Neural cell (in vitro differentiated cells): ENCODE measurements at regions not wholly inside any gene's neighbourhood (a gene's known extent, or its start where the extent isn't known, plus 50 kb on each side); places are given as distances from the start of the nearest gene placed in this dataset.

ENCODE experiments used
- H2AFZ ChIP-seq: fragments of 200-600, 300-800 bp; sonication (generic), shearing (Covaris generic); 2 replicates; pipeline ENCODE4 v1.6.0; 2014; ENCODE audit warnings: low read depth, mild to moderate bottlenecking, antibody characterized with exemption, low read length, moderate library complexity
- H3F3A ChIP-seq: fragments of 200-600 bp; shearing (Covaris generic); 2 replicates; pipeline ENCODE4 v1.6.1; 2016; ENCODE audit warnings: mild to moderate bottlenecking, moderate library complexity, mixed read lengths, antibody characterized with exemption, low read length; ENCODE audit not compliant: insufficient read depth, poor library complexity, severe bottlenecking
- H3K27ac ChIP-seq: fragments of 200-600, 300-800 bp; sonication (generic), shearing (Covaris generic); 2 replicates; pipeline ENCODE4 v1.5.1; 2014; ENCODE audit warnings: mild to moderate bottlenecking, low read length, moderate library complexity
- H3K27me3 ChIP-seq: fragments of 300-800, 200-600 bp; sonication (generic), shearing (Covaris generic); 2 replicates; pipeline ENCODE4 v1.6.0; 2014; ENCODE audit warnings: mild to moderate bottlenecking, low read depth, low read length, moderate library complexity; ENCODE audit not compliant: insufficient read depth
- H3K36me3 ChIP-seq: fragments of 300-800, 200-600 bp; sonication (generic), shearing (Covaris generic); 2 replicates; pipeline ENCODE4 v1.5.1; 2014; ENCODE audit warnings: mild to moderate bottlenecking, antibody characterized with exemption, low read length, moderate library complexity; ENCODE audit not compliant: insufficient read depth
- H3K4me2 ChIP-seq: fragments of 300-800, 200-600 bp; sonication (generic), shearing (Covaris generic); 2 replicates; pipeline ENCODE4 v1.6.0; 2014; ENCODE audit warnings: mild to moderate bottlenecking, low read length
- H3K4me3 ChIP-seq: fragments of 300-800, 200-600 bp; sonication (generic), shearing (Covaris generic); 2 replicates; pipeline ENCODE4 v1.5.1; 2014; ENCODE audit warnings: mild to moderate bottlenecking, low read length, moderate library complexity
- H3K79me2 ChIP-seq: fragments of 200-600 bp; shearing (Covaris generic); replicated peaks from 2 replicates; pipeline ENCODE4 v1.6.0; 2014; ENCODE audit warnings: mild to moderate bottlenecking, low read length, moderate library complexity; ENCODE audit not compliant: insufficient read depth
- H3K9ac ChIP-seq: fragments of 300-800, 200-600 bp; sonication (generic), shearing (Covaris generic); 2 replicates; pipeline ENCODE4 v1.6.1; 2016; ENCODE audit warnings: mild to moderate bottlenecking, low read length, mixed read lengths
- H3K9me2 ChIP-seq: fragments of 200-600 bp; shearing (Covaris generic); 2 replicates; pipeline ENCODE4 v1.6.1; 2016; ENCODE audit warnings: mild to moderate bottlenecking, low read length, mixed read lengths; ENCODE audit not compliant: insufficient read depth
- H3K9me3 ChIP-seq: fragments of 200-600, 300-800 bp; sonication (generic), shearing (Covaris generic); 2 replicates; pipeline ENCODE4 v1.6.1; 2016; ENCODE audit warnings: mild to moderate bottlenecking, mixed run types, low read length, moderate library complexity, mixed read lengths
- H4K20me1 ChIP-seq: fragments of 200-600 bp; shearing (Covaris generic); 2 replicates; pipeline ENCODE4 v1.6.1; 2016; ENCODE audit warnings: mild to moderate bottlenecking, mixed run types; ENCODE audit not compliant: insufficient read depth
- EP300 ChIP-seq: fragments of 450-650 bp; conservative IDR thresholded peaks from 2 replicates; pipeline ENCODE4 v1.6.1; 2014; ENCODE audit warnings: antibody characterized with exemption, mild to moderate bottlenecking, moderate library complexity; ENCODE audit not compliant: poor library complexity, severe bottlenecking
- EZH2 ChIP-seq: fragments of 200-600, 300-800 bp; shearing (Covaris generic), sonication (generic); IDR thresholded peaks from 2 replicates; pipeline ENCODE4 v1.6.1; 2014; ENCODE audit warnings: antibody characterized with exemption, low read length, borderline replicate concordance, mild to moderate bottlenecking; ENCODE audit not compliant: insufficient read depth, poor library complexity, severe bottlenecking
- MXI1 ChIP-seq: fragments of 450-650 bp; conservative IDR thresholded peaks from 2 replicates; pipeline ENCODE4 v1.6.1; 2014; ENCODE audit warnings: antibody characterized with exemption, mild to moderate bottlenecking; ENCODE audit not compliant: poor library complexity, severe bottlenecking
- POLR2AphosphoS5 ChIP-seq: IDR thresholded peaks from 2 replicates; pipeline ENCODE4 v1.6.1; 2012
- RAD21 ChIP-seq: fragments of 450-650 bp; conservative IDR thresholded peaks from 2 replicates; pipeline ENCODE4 v1.6.1; 2014; ENCODE audit warnings: antibody characterized with exemption, mild to moderate bottlenecking, moderate library complexity
- SMC3 ChIP-seq: fragments of 450-650 bp; conservative IDR thresholded peaks from 2 replicates; pipeline ENCODE4 v1.6.1; 2014; ENCODE audit warnings: antibody characterized with exemption, mild to moderate bottlenecking, moderate library complexity; ENCODE audit not compliant: poor library complexity
- TAF1 ChIP-seq: IDR thresholded peaks from 2 replicates; pipeline ENCODE4 v1.6.1; 2012; ENCODE audit warnings: low read depth
- TF ChIP-seq, protein P1 (sequence below): fragments of 450-650 bp; IDR thresholded peaks from 2 replicates; pipeline ENCODE4 v1.5.1; 2014; ENCODE audit warnings: antibody characterized with exemption, mild to moderate bottlenecking, moderate library complexity; ENCODE audit not compliant: poor library complexity, severe bottlenecking
- TF ChIP-seq, protein P2 (sequence below): IDR thresholded peaks from 2 replicates; pipeline ENCODE4 v1.6.1; 2012; ENCODE audit warnings: borderline replicate concordance

DNA sequence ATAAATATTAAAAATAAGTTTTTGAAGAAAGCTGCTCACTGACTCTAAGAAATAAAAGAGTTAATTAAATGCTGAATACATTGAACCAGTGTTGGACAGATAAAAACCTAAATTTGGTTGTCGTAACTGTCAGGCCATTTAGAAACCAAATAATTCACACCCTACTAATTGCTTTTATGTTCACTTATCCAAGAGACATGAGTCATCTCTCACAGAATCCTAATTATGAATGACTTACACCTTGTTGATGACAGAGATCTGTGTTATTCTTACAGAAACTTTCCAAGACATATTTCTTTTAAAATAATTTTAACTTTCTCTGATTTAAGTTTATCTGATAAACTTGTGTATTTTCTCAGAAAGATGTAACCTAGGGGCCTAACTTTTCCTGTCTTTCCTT is 250.7 kb downstream of the IKZF2 start:
- Histone ChIP-seq H3K36me3 (no peaks in the 10 kb centered on the region), H3K4me3 (no peak overlapping the region), H3K27me3 (no peaks in the 10 kb centered on the region), H3K79me2 (no peaks in the 10 kb centered on the region), H3K9me3 (no peaks in the 10 kb centered on the region), H3K27ac (no peak overlapping the region), H3F3A (no peaks in the 10 kb centered on the region), H3K4me2 (no peak overlapping the region), H3K9me2 (no peaks in the 10 kb centered on the region), H3K9ac (no peak overlapping the region), H4K20me1 (no peaks in the 10 kb centered on the region), H2AFZ (no peak overlapping the region)
- TF ChIP-seq RAD21 (no peak), MXI1 (no peak), TAF1 (no peak), POLR2AphosphoS5 (no peak), EZH2 (no peak), SMC3 (no peak), EP300 (no peak)
- TF ChIP-seq, protein P1, sequence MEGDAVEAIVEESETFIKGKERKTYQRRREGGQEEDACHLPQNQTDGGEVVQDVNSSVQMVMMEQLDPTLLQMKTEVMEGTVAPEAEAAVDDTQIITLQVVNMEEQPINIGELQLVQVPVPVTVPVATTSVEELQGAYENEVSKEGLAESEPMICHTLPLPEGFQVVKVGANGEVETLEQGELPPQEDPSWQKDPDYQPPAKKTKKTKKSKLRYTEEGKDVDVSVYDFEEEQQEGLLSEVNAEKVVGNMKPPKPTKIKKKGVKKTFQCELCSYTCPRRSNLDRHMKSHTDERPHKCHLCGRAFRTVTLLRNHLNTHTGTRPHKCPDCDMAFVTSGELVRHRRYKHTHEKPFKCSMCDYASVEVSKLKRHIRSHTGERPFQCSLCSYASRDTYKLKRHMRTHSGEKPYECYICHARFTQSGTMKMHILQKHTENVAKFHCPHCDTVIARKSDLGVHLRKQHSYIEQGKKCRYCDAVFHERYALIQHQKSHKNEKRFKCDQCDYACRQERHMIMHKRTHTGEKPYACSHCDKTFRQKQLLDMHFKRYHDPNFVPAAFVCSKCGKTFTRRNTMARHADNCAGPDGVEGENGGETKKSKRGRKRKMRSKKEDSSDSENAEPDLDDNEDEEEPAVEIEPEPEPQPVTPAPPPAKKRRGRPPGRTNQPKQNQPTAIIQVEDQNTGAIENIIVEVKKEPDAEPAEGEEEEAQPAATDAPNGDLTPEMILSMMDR = no peak
- TF ChIP-seq, protein P2, sequence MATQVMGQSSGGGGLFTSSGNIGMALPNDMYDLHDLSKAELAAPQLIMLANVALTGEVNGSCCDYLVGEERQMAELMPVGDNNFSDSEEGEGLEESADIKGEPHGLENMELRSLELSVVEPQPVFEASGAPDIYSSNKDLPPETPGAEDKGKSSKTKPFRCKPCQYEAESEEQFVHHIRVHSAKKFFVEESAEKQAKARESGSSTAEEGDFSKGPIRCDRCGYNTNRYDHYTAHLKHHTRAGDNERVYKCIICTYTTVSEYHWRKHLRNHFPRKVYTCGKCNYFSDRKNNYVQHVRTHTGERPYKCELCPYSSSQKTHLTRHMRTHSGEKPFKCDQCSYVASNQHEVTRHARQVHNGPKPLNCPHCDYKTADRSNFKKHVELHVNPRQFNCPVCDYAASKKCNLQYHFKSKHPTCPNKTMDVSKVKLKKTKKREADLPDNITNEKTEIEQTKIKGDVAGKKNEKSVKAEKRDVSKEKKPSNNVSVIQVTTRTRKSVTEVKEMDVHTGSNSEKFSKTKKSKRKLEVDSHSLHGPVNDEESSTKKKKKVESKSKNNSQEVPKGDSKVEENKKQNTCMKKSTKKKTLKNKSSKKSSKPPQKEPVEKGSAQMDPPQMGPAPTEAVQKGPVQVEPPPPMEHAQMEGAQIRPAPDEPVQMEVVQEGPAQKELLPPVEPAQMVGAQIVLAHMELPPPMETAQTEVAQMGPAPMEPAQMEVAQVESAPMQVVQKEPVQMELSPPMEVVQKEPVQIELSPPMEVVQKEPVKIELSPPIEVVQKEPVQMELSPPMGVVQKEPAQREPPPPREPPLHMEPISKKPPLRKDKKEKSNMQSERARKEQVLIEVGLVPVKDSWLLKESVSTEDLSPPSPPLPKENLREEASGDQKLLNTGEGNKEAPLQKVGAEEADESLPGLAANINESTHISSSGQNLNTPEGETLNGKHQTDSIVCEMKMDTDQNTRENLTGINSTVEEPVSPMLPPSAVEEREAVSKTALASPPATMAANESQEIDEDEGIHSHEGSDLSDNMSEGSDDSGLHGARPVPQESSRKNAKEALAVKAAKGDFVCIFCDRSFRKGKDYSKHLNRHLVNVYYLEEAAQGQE = no peak

DNA sequence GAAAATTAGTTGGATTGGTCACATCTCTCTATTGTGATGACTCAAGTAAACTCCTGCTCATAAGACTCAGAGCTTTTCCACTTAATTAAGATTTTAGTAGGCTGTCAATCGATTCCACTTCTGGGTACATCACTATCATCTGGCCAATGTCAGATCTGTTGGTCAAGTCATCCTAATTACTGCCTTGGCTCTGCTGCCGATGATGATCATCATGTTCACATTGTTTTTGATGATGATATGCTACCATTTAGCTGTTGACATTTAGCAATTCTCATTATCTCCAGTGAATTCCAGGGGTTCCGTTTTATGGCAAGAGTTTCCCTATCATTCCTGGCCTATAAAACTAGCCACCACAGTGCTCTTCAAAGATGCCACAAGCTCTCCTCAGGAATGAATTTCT is 253.4 kb downstream of the IKZF2 start:
- TF ChIP-seq, protein P1 = no peak
- no peak for TF ChIP-seq RAD21
- TF ChIP-seq POLR2AphosphoS5 = no peak
- TF ChIP-seq SMC3 = no peak
- TF ChIP-seq, protein P2 = no peak
- no peak for TF ChIP-seq EP300
- no peak for TF ChIP-seq MXI1
- TF ChIP-seq TAF1 = no peak
- TF ChIP-seq EZH2 = no peak
- Histone ChIP-seq H3K4me3 (no peak overlapping the region), H3F3A (no peaks in the 10 kb centered on the region), H3K36me3 (no peaks in the 10 kb centered on the region), H3K27me3 (no peaks in the 10 kb centered on the region), H3K9ac (no peak overlapping the region), H3K9me2 (no peaks in the 10 kb centered on the region), H3K4me2 (no peak overlapping the region), H3K79me2 (no peaks in the 10 kb centered on the region), H2AFZ (no peak overlapping the region), H3K27ac (no peak overlapping the region), H4K20me1 (no peaks in the 10 kb centered on the region), H3K9me3 (no peaks in the 10 kb centered on the region)
